ENCODE measurements at regions not wholly inside any gene's neighbourhood (a gene's known extent, or its start where the extent isn't known, plus 50 kb on each side); places are given as distances from the start of the nearest gene placed in this dataset.

- intact Hi-C loops (cut with micrococcal nuclease), result no loop called here
- RAD21 ChIA-PET (ENCODE audit: low non-redundant PET in 1 of 2, low total read pairs in 2 of 2, uncharacterized antibody in 2 of 2, unreplicated experiment in 2 of 2), result no interaction called here
- Histone ChIP-seq H3K27ac (ENCODE audit: low read depth, low read length) (no peak overlapping the region), H3K9me3 (ENCODE audit: control insufficient read depth in 1 of 2, insufficient read depth in 1 of 2, low read depth in 1 of 2, low read length in 2 of 2) (no peaks in the 10 kb centered on the region), H3K36me3 (ENCODE audit: control insufficient read depth in 1 of 2, insufficient read depth in 2 of 2, low read length in 2 of 2) (no peaks in the 10 kb centered on the region), H3K4me3 (replicated peaks in 1 of 2; ENCODE audit: low read depth in 1 of 2, low read length in 2 of 2) (no peak overlapping the region), H3K9me2 (ENCODE audit: insufficient read depth) (no peaks in the 10 kb centered on the region), H3K4me1 (ENCODE audit: control insufficient read depth in 1 of 2, insufficient read depth in 2 of 2, low read length in 2 of 2) (no peaks in the 10 kb centered on the region), H3K4me2 (ENCODE audit: low read length) (no peak overlapping the region), H4K20me1 (ENCODE audit: insufficient read depth) (no peaks in the 10 kb centered on the region), H2AFZ (ENCODE audit: low read depth, low read length, poor library complexity, severe bottlenecking) (no peak overlapping the region), H3K79me2 (ENCODE audit: insufficient read depth, low read length) (no peaks in the 10 kb centered on the region), H3K27me3 (ENCODE audit: insufficient read depth, low read length) (no peaks in the 10 kb centered on the region), H3K9ac (ENCODE audit: low read length) (no peak overlapping the region)
- TF ChIP-seq YY1 (IDR thresholded peaks at IDR 0.05; ENCODE audit: extremely low read depth, insufficient replicate concordance, low read depth, low read length) (no peak), POLR2A (IDR thresholded peaks at IDR 0.05; ENCODE audit: borderline replicate concordance, extremely low read depth, insufficient read depth, insufficient read length) (no peak), JUND (IDR thresholded peaks at IDR 0.05) (no peak), ELF1 (IDR thresholded peaks at IDR 0.05; ENCODE audit: borderline replicate concordance, low read depth) (no peak), SIN3A (IDR thresholded peaks at IDR 0.05; ENCODE audit: low read depth) (no peak), TCF7L2 (IDR thresholded peaks at IDR 0.05; ENCODE audit: borderline replicate concordance, extremely low read depth, insufficient read depth, insufficient read length) (no peak), SP1 (IDR thresholded peaks at IDR 0.05; ENCODE audit: low read depth) (no peak), ZFX (IDR thresholded peaks at IDR 0.05) (no peak), CEBPB (IDR thresholded peaks at IDR 0.05; ENCODE audit: low read depth) (no peak), CBX3 (IDR thresholded peaks at IDR 0.05; ENCODE audit: low read depth) (no peak), CTCF (IDR thresholded peaks at IDR 0.05 in 2 of 3, conservative IDR thresholded peaks at IDR 0.05 in 1 of 3; ENCODE audit: borderline replicate concordance in 1 of 3, insufficient read depth in 1 of 3, low read depth in 2 of 3, low read length in 2 of 3) (no peak), RAD21 (IDR thresholded peaks at IDR 0.05; ENCODE audit: low read depth) (no peak), EGR1 (IDR thresholded peaks at IDR 0.05; ENCODE audit: low read depth) (no peak), ZNF274 (IDR thresholded peaks at IDR 0.05; ENCODE audit: low read depth, low read length) (no peak)
- CTCF ChIA-PET, result no interaction called here
- DNase-seq (ENCODE audit: low read depth, low spot score) (no peak), ATAC-seq (no peak)
- no TSS peak for BruUV-seq (replicated peaks)
- POLR2A ChIA-PET, result no interaction called here
Observed at GRCh38 chr5:82624062-82624461, 345.9 kb upstream of the RPS23 start.
